ENCODE measurements at regions not wholly inside any gene's neighbourhood (a gene's known extent, or its start where the extent isn't known, plus 50 kb on each side); places are given as distances from the start of the nearest gene placed in this dataset.

GRCh38 chr15:47566610-47567009, 150.7 kb upstream of the SEMA6D start:
- no peak overlapping the region for H3K4me3 ChIP-seq (ENCODE audit: low read depth, low read length, poor library complexity, severe bottlenecking)
- no peaks in the 10 kb centered on the region for H3K4me1 ChIP-seq (ENCODE audit: insufficient read depth, low read length, severe bottlenecking)
- H3K79me2 ChIP-seq (ENCODE audit: insufficient read depth, low read length) = no peaks in the 10 kb centered on the region
- no peak for TF ChIP-seq EZH2 (IDR thresholded peaks at IDR 0.05; ENCODE audit: borderline replicate concordance, low read length)
- TF ChIP-seq CTCF (IDR thresholded peaks at IDR 0.05; ENCODE audit: low read length) = no peak
- H3K9me3 ChIP-seq (ENCODE audit: low read length) = no peaks in the 10 kb centered on the region
- no peaks in the 10 kb centered on the region for H3K27me3 ChIP-seq (ENCODE audit: insufficient read depth, low read length)
- H3K9me2 ChIP-seq (ENCODE audit: low read depth, low read length) = no peaks in the 10 kb centered on the region
- no peak overlapping the region for H3K27ac ChIP-seq (ENCODE audit: low read depth, low read length, poor library complexity, severe bottlenecking)
- H4K20me1 ChIP-seq (ENCODE audit: insufficient read depth, low read length) = no peaks in the 10 kb centered on the region
- H3F3A ChIP-seq (ENCODE audit: insufficient read depth, low read length) = no peaks in the 10 kb centered on the region
- H3K4me2 ChIP-seq (ENCODE audit: low read length) = no peak overlapping the region
- H3K9ac ChIP-seq (ENCODE audit: low read length) = no peak overlapping the region
- no peak overlapping the region for H2AFZ ChIP-seq (ENCODE audit: low read length)
- no peaks in the 10 kb centered on the region for H3K36me3 ChIP-seq (ENCODE audit: insufficient read depth, low read length)

DNA sequence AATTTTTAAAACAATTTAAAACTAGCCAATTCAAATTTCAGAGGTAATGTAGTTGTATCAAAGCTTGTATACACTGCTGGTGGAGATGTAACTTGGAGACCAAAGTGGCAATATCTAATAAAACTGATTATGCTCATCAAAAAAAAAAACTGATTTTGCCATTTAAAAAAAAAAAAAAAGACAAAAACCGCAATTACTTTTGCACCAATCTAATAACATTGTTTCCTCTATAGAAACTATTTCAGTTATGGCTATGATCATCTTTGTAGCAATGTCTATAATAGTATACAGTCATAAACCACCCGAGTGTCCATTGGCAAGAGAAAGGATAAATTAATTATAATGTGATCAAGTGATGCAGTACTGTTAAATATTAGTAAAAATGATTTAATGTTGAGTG, 149.3 kb upstream of the SEMA6D start:
- Histone ChIP-seq H3K36me3 (ENCODE audit: insufficient read depth, low read length) (no peaks in the 10 kb centered on the region), H3K27ac (ENCODE audit: low read depth, low read length, poor library complexity, severe bottlenecking) (no peak overlapping the region), H2AFZ (ENCODE audit: low read length) (no peak overlapping the region), H3K27me3 (ENCODE audit: insufficient read depth, low read length) (no peaks in the 10 kb centered on the region), H3K4me3 (ENCODE audit: low read depth, low read length, poor library complexity, severe bottlenecking) (no peak overlapping the region), H3K4me2 (ENCODE audit: low read length) (no peak overlapping the region), H3K9me2 (ENCODE audit: low read depth, low read length) (no peaks in the 10 kb centered on the region), H3K9ac (ENCODE audit: low read length) (no peak overlapping the region), H3F3A (ENCODE audit: insufficient read depth, low read length) (no peaks in the 10 kb centered on the region), H3K4me1 (ENCODE audit: insufficient read depth, low read length, severe bottlenecking) (no peaks in the 10 kb centered on the region), H3K79me2 (ENCODE audit: insufficient read depth, low read length) (no peaks in the 10 kb centered on the region), H4K20me1 (ENCODE audit: insufficient read depth, low read length) (no peaks in the 10 kb centered on the region), H3K9me3 (ENCODE audit: low read length) (no peaks in the 10 kb centered on the region)
- TF ChIP-seq CTCF (IDR thresholded peaks at IDR 0.05; ENCODE audit: low read length) (no peak), EZH2 (IDR thresholded peaks at IDR 0.05; ENCODE audit: borderline replicate concordance, low read length) (no peak)

- Histone ChIP-seq H3K9ac (ENCODE audit: low read length) (no peak overlapping the region), H4K20me1 (ENCODE audit: insufficient read depth, low read length) (no peaks in the 10 kb centered on the region), H3K27me3 (ENCODE audit: insufficient read depth, low read length) (no peaks in the 10 kb centered on the region), H3K79me2 (ENCODE audit: insufficient read depth, low read length) (no peaks in the 10 kb centered on the region), H3K4me1 (ENCODE audit: insufficient read depth, low read length, severe bottlenecking) (no peaks in the 10 kb centered on the region), H3K9me3 (ENCODE audit: low read length) (no peaks in the 10 kb centered on the region), H2AFZ (ENCODE audit: low read length) (no peak overlapping the region), H3K36me3 (ENCODE audit: insufficient read depth, low read length) (no peaks in the 10 kb centered on the region), H3K9me2 (ENCODE audit: low read depth, low read length) (no peaks in the 10 kb centered on the region), H3K4me2 (ENCODE audit: low read length) (no peak overlapping the region), H3F3A (ENCODE audit: insufficient read depth, low read length) (no peaks in the 10 kb centered on the region), H3K27ac (ENCODE audit: low read depth, low read length, poor library complexity, severe bottlenecking) (no peak overlapping the region), H3K4me3 (ENCODE audit: low read depth, low read length, poor library complexity, severe bottlenecking) (no peak overlapping the region)
- no peak for TF ChIP-seq EZH2 (IDR thresholded peaks at IDR 0.05; ENCODE audit: borderline replicate concordance, low read length)
- no peak for TF ChIP-seq CTCF (IDR thresholded peaks at IDR 0.05; ENCODE audit: low read length)
These were observed 147.3 kb upstream of the SEMA6D start for GRCh38 chr15:47570044-47570443.
